Caco-2 (cell line): ENCODE measurements at regions not wholly inside any gene's neighbourhood (a gene's known extent, or its start where the extent isn't known, plus 50 kb on each side); places are given as distances from the start of the nearest gene placed in this dataset.

ENCODE experiments used
- BruUV-seq: library from RNA; stranded (reverse); fragments of 400-500 nt; replicated peaks from 2 replicates; lab custom pipeline; 2021; lab: Mats Ljungman, UMichigan
- CTCF ChIA-PET: fragments of 300-600 bp; sonication (Branson Sonifier 250); formaldehyde crosslinking; loops from one replicate; lab custom pipeline; 2022; ENCODE audit warnings: antibody characterized with exemption; lab: Charles Lee
- POLR2A ChIA-PET: fragments of 300-600 bp; sonication (Branson Sonifier 250); formaldehyde crosslinking; loops from one replicate; lab custom pipeline; 2022; ENCODE audit warnings: antibody characterized with exemption; lab: Charles Lee
- DNase-seq, 2 experiments: peaks; one replicate each; pipeline versions ENCODE4 v3.0.0 to v3.0.0-alpha.2; 2020 to 2022
- H3K27me3 ChIP-seq: replicated peaks from 2 replicates; pipeline ENCODE4 v1.6.0; 2011; ENCODE audit warnings: low read length; ENCODE audit not compliant: control insufficient read depth, insufficient read depth
- H3K36me3 ChIP-seq: 2 replicates; pipeline ENCODE4 v1.5.1; 2011; ENCODE audit warnings: low read length; ENCODE audit not compliant: control insufficient read depth, insufficient read depth
- H3K4me1 ChIP-seq: fragments of 250-450 bp; sonication (Bioruptor Pico); 2 replicates; pipeline ENCODE4 v1.5.1; 2020; ENCODE audit warnings: mild to moderate bottlenecking
- H3K4me3 ChIP-seq: 2 replicates; pipeline ENCODE4 v1.5.1; 2011; ENCODE audit warnings: low read depth, mild to moderate bottlenecking, control low read depth, low read length
- H3K9me3 ChIP-seq: fragments of 250-450 bp; sonication (Bioruptor Pico); 2 replicates; pipeline ENCODE4 v1.5.1; 2020; ENCODE audit warnings: mild to moderate bottlenecking, moderate library complexity
- H3K27ac Mint-ChIP-seq: one replicate; pipeline ENCODE4 v1.8.0; 2022; ENCODE audit warnings: mixed read lengths; ENCODE audit not compliant: unreplicated experiment
- H3K27me3 Mint-ChIP-seq: one replicate; pipeline ENCODE4 v1.8.0; 2022; ENCODE audit warnings: mixed read lengths; ENCODE audit not compliant: insufficient read depth, unreplicated experiment
- H3K36me3 Mint-ChIP-seq: one replicate; pipeline ENCODE4 v1.8.0; 2022; ENCODE audit warnings: mild to moderate bottlenecking, mixed read lengths; ENCODE audit not compliant: insufficient read depth, unreplicated experiment
- H3K4me1 Mint-ChIP-seq: one replicate; pipeline ENCODE4 v1.8.0; 2022; ENCODE audit warnings: low read depth, mixed read lengths; ENCODE audit not compliant: unreplicated experiment
- H3K4me3 Mint-ChIP-seq: one replicate; pipeline ENCODE4 v1.8.0; 2022; ENCODE audit warnings: mild to moderate bottlenecking, moderate library complexity, mixed read lengths; ENCODE audit not compliant: unreplicated experiment
- H3K9me3 Mint-ChIP-seq: one replicate; pipeline ENCODE4 v1.8.0; 2022; ENCODE audit warnings: mixed read lengths; ENCODE audit not compliant: unreplicated experiment
- intact Hi-C: fragments of 100-400 bp; cut with micrococcal nuclease; formaldehyde crosslinking; loops from one replicate; pipeline ENCODE4 v1.10.0; 2022; ENCODE audit not compliant: unreplicated experiment
- TF ChIP-seq, protein P1 (sequence below), 2 experiments: fragments of 200-600 bp in 1 of 2; IDR thresholded peaks; 1 replicate in 1 of 2; 2 replicates in 1 of 2; pipeline versions ENCODE4 v1.5.1 to v1.8.0; 2011 to 2022; ENCODE audit warnings: antibody characterized with exemption in 1 of 2, control low read depth in 1 of 2, inconsistent platforms in 1 of 2, low read depth in 1 of 2, low read length in 1 of 2, mild to moderate bottlenecking in 1 of 2, moderate library complexity in 1 of 2; ENCODE audit not compliant: insufficient read depth in 1 of 2, severe bottlenecking in 1 of 2, unreplicated experiment in 1 of 2

DNA sequence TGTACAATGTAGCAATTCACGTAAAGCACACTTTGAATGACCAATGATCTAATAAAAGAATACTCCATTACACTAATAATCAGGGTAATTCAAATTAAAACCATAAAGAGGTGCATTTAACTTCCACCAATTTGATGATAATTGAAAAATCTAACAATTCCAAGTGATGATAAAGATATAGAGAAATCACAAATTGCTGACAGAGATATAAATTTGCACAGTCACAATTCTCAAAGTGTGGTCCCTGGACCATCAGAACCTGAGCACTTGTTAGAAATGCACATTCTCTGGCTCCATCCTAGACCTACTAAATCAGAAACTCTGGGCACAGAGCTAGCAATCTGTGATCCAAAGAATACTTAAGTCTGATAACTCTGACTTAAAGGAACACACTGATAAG lies 165.8 kb upstream of the DCC start:
- TF ChIP-seq, protein P1, sequence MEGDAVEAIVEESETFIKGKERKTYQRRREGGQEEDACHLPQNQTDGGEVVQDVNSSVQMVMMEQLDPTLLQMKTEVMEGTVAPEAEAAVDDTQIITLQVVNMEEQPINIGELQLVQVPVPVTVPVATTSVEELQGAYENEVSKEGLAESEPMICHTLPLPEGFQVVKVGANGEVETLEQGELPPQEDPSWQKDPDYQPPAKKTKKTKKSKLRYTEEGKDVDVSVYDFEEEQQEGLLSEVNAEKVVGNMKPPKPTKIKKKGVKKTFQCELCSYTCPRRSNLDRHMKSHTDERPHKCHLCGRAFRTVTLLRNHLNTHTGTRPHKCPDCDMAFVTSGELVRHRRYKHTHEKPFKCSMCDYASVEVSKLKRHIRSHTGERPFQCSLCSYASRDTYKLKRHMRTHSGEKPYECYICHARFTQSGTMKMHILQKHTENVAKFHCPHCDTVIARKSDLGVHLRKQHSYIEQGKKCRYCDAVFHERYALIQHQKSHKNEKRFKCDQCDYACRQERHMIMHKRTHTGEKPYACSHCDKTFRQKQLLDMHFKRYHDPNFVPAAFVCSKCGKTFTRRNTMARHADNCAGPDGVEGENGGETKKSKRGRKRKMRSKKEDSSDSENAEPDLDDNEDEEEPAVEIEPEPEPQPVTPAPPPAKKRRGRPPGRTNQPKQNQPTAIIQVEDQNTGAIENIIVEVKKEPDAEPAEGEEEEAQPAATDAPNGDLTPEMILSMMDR (IDR thresholded peaks at IDR 0.05; ENCODE audit: insufficient read depth in 1 of 2, low read depth in 1 of 2, low read length in 1 of 2, severe bottlenecking in 1 of 2, unreplicated experiment in 1 of 2): no peak
- H3K4me3 Mint-ChIP-seq: no peak overlapping the region
- DNase-seq: no peak

DNA sequence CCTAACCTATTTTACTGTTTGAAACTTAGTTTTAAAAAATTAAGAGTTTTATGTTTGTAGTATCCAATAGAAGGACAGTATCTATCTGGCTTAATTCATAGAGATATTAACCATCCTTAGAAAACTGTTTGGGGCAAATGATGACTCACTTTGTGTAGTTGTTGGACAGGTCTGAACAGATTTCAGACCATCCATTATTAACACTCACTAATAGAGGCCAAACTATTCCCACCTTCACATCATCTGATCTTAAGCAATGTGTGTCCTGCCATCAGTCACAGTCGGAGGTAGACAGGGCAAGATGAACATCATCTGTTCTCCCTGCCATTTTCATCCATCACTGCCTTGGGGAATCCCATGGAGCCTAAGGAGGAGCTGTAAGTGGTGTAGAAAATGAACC lies 164.6 kb upstream of the DCC start:
- Histone ChIP-seq H3K9me3 (no peaks in the 10 kb centered on the region), H3K4me3 (no peak overlapping the region), H3K36me3 (no peaks in the 10 kb centered on the region), H3K27me3 (no peaks in the 10 kb centered on the region), H3K4me1 (no peaks in the 10 kb centered on the region)
- POLR2A ChIA-PET: no interaction called here
- CTCF ChIA-PET: no interaction called here
- intact Hi-C loops: no loop called here
- BruUV-seq: no TSS peak
- Mint-ChIP-seq H3K4me3 (no peak overlapping the region), H3K36me3 (no peaks in the 10 kb centered on the region), H3K27me3 (no peaks in the 10 kb centered on the region), H3K4me1 (no peaks in the 10 kb centered on the region), H3K27ac (no peak overlapping the region), H3K9me3 (no peaks in the 10 kb centered on the region)
- DNase-seq: no peak
- TF ChIP-seq, protein P1 (IDR thresholded peaks at IDR 0.05; ENCODE audit: insufficient read depth in 1 of 2, low read depth in 1 of 2, low read length in 1 of 2, severe bottlenecking in 1 of 2, unreplicated experiment in 1 of 2): no peak

More for the DNA sequence above, 165.8 kb upstream of the DCC start:
- Histone ChIP-seq H3K4me1 (no peaks in the 10 kb centered on the region), H3K9me3 (no peaks in the 10 kb centered on the region), H3K4me3 (no peak overlapping the region), H3K36me3 (no peaks in the 10 kb centered on the region), H3K27me3 (no peaks in the 10 kb centered on the region)
- no TSS peak for BruUV-seq
- POLR2A ChIA-PET: no interaction called here
- Mint-ChIP-seq H3K27me3 (no peaks in the 10 kb centered on the region), H3K4me1 (no peaks in the 10 kb centered on the region), H3K27ac (no peak overlapping the region), H3K36me3 (no peaks in the 10 kb centered on the region), H3K9me3 (no peaks in the 10 kb centered on the region)
- CTCF ChIA-PET: no interaction called here
- intact Hi-C loops: no loop called here

GRCh38 chr18:52183107-52183506 lies 156.9 kb upstream of the DCC start:
- TF ChIP-seq, protein P1 (IDR thresholded peaks at IDR 0.05; ENCODE audit: insufficient read depth in 1 of 2, low read depth in 1 of 2, low read length in 1 of 2, severe bottlenecking in 1 of 2, unreplicated experiment in 1 of 2): no peak
- no peaks in the 10 kb centered on the region for H3K36me3 Mint-ChIP-seq
- H3K4me1 Mint-ChIP-seq: no peaks in the 10 kb centered on the region
- no TSS peak for BruUV-seq
- H3K9me3 Mint-ChIP-seq: no peaks in the 10 kb centered on the region
- H3K4me1 ChIP-seq: no peaks in the 10 kb centered on the region
- intact Hi-C loops: no loop called here
- H3K4me3 ChIP-seq: no peak overlapping the region
- no peak overlapping the region for H3K27ac Mint-ChIP-seq
- no peak for DNase-seq
- no peaks in the 10 kb centered on the region for H3K36me3 ChIP-seq
- no peak overlapping the region for H3K4me3 Mint-ChIP-seq
- ChIA-PET POLR2A (no interaction called here), CTCF (no interaction called here)
- H3K27me3 Mint-ChIP-seq: no peaks in the 10 kb centered on the region
- H3K9me3 ChIP-seq: no peaks in the 10 kb centered on the region
- no peaks in the 10 kb centered on the region for H3K27me3 ChIP-seq
